ENCODE measurements at regions not wholly inside any gene's neighbourhood (a gene's known extent, or its start where the extent isn't known, plus 50 kb on each side); places are given as distances from the start of the nearest gene placed in this dataset.

DNA sequence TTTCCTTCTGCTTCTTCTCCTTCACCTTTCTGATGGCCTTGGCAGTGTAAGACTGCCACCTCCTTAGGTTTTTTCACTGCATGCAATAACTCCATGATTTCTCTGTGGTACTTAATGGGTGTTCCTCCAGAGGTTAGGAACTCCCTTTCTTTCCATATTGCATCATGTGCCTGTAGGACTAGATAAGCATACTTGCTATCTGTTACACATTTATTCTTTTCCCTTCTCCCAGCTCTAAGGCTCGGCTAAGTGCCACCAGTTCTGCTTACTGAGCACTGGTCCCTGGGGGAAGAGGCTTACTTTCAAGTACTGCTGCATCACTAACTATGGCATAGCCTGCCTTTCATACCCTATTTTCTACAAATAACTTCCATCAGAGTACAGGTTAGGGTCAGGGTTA is 351.8 kb downstream of the OTOL1 start:
- no peak for DNase-seq (ENCODE audit: low read depth)
- no peak for TF ChIP-seq CTCF (IDR thresholded peaks at IDR 0.05; ENCODE audit: control insufficient read depth, insufficient read depth, low read depth, low read length, missing control alignments)
- no peak overlapping the region for H3K4me3 ChIP-seq (ENCODE audit: control insufficient read depth, low read depth, low read length)

GRCh38 chr3:161851941-161852566 is 355.4 kb downstream of the OTOL1 start:
- H3K4me3 ChIP-seq (ENCODE audit: control insufficient read depth, low read depth, low read length), result no peak overlapping the region
- DNase-seq (ENCODE audit: low read depth), result no peak
- peak; percentile 92 for TF ChIP-seq CTCF (IDR thresholded peaks at IDR 0.05; ENCODE audit: control insufficient read depth, insufficient read depth, low read depth, low read length, missing control alignments)

DNA sequence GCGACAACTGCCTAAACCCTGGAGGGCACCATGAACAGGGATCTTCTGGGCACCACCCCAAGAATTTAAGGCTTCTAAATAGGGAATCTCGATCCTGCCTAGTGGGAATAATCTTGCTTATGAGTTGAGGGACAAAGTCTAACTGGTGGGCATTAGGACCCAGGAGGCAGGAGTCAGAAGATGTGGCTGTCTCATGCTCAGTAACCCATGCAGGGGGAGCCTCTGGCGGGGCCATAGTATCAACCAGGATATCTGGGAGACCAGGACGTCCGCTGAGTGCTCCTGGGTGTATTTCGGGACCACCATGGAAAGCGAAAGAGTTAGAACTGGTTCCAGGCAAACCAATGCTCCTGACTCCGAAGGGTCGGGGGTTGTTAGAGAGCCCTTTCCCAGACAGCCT is 356.1 kb downstream of the OTOL1 start:
- no peak overlapping the region for H3K4me3 ChIP-seq (ENCODE audit: control insufficient read depth, low read depth, low read length)
- DNase-seq (ENCODE audit: low read depth), result no peak
- no peak for TF ChIP-seq CTCF (IDR thresholded peaks at IDR 0.05; ENCODE audit: control insufficient read depth, insufficient read depth, low read depth, low read length, missing control alignments)

DNA sequence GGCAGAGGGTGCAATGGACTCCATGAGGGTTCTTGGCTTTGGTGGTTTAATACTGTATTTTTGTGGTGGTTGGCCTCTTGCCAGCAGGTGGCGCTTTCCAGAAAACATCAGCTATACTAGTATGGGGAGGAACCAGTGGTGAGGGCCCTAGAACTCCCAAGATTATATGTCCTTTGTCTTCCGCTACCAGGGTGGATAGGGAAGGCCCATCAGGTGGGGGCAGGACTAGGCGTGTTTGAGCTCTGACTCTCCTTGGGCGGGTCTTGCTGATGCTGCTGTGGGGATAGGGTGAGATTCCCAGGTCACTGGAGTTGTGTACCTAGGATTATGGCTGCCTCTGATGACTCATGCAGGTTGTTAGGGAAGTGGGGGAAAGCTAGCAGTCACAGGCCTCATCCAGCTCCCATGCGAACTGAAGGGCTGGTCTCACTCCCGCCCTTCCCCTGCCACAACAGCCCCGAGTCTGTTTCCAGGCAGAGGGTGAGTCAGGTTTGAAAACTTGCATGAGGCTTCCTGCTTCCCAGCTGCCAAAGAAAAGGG is 357.7 kb downstream of the OTOL1 start:
- TF ChIP-seq CTCF (IDR thresholded peaks at IDR 0.05; ENCODE audit: control insufficient read depth, insufficient read depth, low read depth, low read length, missing control alignments), result peak; percentile 18
- peak; percentile 62 for DNase-seq (ENCODE audit: low read depth)
- no peak overlapping the region for H3K4me3 ChIP-seq (ENCODE audit: control insufficient read depth, low read depth, low read length)

- no peak for DNase-seq (ENCODE audit: low read depth)
- H3K4me3 ChIP-seq (ENCODE audit: control insufficient read depth, low read depth, low read length), result no peak overlapping the region
- TF ChIP-seq CTCF (IDR thresholded peaks at IDR 0.05; ENCODE audit: control insufficient read depth, insufficient read depth, low read depth, low read length, missing control alignments), result no peak
Measured at GRCh38 chr3:161859057-161859456, 362.4 kb downstream of the OTOL1 start.

DNA sequence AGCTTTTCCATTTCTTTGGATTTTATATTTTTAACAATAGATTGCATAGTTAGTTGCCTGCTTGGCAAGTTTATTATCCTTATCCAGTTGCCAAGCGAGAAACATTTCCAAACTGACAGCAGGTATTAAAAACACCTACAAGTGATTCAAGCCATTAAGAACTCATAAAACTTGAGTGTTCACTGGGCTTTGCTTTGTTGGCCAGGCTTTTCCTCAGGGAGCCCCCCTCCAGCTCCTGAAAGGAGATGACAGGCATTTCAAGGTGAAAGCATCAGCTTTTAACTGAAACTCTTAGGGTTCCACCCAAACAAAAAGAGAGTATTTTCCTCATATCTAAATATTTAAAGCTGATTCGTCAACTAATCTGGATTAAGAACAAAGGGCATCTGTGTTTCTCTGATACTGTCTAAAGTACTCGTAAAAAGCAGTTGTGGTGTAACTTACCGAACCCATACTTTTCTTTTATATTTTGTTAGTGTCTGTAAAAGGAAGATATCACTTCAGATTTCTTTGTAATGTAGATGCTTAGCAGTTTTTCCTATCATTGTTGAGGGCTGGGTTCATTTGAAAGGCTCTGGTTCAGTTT is 363.4 kb downstream of the OTOL1 start:
- no peak for DNase-seq (ENCODE audit: low read depth)
- no peak for TF ChIP-seq CTCF (IDR thresholded peaks at IDR 0.05; ENCODE audit: control insufficient read depth, insufficient read depth, low read depth, low read length, missing control alignments)
- no peak overlapping the region for H3K4me3 ChIP-seq (ENCODE audit: control insufficient read depth, low read depth, low read length)
